Posterior vena cava (tissue), 2 donors: ENCODE measurements at regions not wholly inside any gene's neighbourhood (a gene's known extent, or its start where the extent isn't known, plus 50 kb on each side); places are given as distances from the start of the nearest gene placed in this dataset.

Experiments
- DNase-seq: peaks from one replicate; pipeline ENCODE4 v3.0.0-alpha.2; 2020; ENCODE audit warnings: low spot score
- intact Hi-C, 2 donors: fragments of 100-400 bp; cut with DNase I; formaldehyde crosslinking; loops; one replicate each; pipeline versions ENCODE4 v1.14.1 to v1.14.2; 2022 to 2023
- donor health status: DM: yes; HTN: yes; CAD: no.
- donor health status: DM: yes; HTN: yes; CAD: no.

GRCh38 chr14:22699801-22700564, 55.8 kb upstream of the OR6J1 start:
- intact Hi-C loops: loop anchor here in 1 of 2 donors (1.0 kb wide), 1 partner anchor 45 kb away; no protein-coding TSS in a partner anchor
- no peak for DNase-seq

GRCh38 chr14:22713631-22713950, 52.9 kb upstream of the OXA1L start:
- DNase-seq: no peak
- intact Hi-C loops: no loop called here

GRCh38 chr14:22715186-22715812, 51.2 kb upstream of the OXA1L start:
- no peak for DNase-seq
- intact Hi-C loops: no loop called here

- no peak for DNase-seq
- intact Hi-C loops: no loop called here
Observed at GRCh38 chr14:22715890-22716289, 50.6 kb upstream of the OXA1L start.
